GM21529 (cell line): ENCODE measurements at regions not wholly inside any gene's neighbourhood (a gene's known extent, or its start where the extent isn't known, plus 50 kb on each side); places are given as distances from the start of the nearest gene placed in this dataset.
"Not testable (repeated sequence)": the region's sequence is repeated elsewhere in the genome, so short reads cannot be mapped to it uniquely, and the experiment has no call there.

Experiments used
- ATAC-seq: cut with Tn5 transposase; IDR thresholded peaks from one replicate; pipeline ENCODE4 v1.9.1; 2021; ENCODE audit not compliant: unreplicated experiment

DNA sequence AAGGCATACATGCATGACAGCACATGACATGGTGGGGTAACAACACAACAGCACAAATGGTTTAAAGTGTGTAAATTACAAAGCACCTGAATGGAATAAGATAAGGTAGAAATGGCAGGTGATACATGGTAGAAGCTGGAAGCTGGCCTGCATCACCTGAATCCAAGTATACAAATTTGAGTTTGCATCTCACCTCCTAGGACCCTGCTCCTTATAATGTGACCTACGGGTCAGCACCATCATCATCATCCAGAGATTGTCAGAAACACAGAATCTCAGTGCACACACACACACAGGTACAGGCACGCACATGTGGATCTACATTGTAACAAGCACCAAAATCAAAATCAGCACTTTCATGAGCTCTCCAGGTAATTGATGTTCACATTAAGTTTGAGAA is 1048.2 kb upstream of the AUTS2 start:
- no peak for ATAC-seq

DNA sequence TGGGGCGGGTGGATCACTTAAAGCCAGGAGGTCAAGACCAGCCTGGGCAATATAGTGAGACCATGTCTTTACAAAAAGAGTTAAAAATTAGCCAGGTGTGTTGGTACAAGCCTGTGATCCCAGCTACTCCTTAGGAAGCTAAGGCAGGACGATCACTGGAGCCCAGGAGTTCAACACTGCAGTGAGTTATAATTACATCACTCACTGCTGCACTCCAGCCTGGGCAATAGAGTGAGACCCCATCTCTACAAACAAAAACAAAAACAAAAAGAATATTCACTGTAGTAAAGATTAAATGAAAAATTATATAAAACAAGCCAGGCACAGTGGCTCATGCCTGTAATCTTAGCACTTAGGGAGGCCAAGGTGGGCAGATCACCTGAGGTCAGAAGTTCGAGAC is 1047.6 kb upstream of the AUTS2 start:
- ATAC-seq = no peak

DNA sequence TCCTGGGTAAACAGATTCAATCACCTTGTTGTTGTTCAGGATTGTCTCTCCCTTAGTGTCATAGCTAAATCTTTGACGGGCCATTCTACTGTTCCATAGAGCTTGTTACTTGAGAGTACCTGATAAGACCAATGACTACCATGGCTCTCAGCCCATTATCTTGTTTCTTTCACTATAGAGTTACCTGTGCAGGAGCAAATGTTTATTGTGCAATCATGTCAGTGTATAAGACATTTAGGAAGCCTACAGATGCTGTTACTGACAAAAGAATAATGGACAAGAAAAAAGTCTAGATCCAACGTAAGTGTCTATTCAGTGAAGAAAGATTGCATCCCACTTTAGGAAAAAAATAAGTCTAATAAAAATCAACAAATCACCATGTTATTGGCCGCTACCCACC is 1041.7 kb upstream of the AUTS2 start:
- ATAC-seq = no peak

DNA sequence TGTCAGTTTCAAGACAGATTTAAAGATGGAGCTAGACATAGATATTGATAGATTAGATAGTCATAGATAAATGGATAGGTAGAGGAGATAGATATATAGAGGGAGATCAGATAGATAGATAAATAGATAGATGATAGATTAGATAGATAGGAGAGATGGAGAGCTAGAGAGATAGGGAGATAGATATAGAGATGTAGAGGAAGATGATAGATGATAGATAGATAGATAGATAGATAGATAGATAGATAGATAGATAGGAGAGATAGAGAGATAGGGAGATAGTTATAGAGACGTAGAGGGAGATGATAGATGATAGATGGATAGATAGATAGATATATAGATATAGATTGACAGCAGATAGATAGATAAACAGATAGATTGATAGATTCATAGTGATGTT is 1038.8 kb upstream of the AUTS2 start:
- ATAC-seq = no peak

DNA sequence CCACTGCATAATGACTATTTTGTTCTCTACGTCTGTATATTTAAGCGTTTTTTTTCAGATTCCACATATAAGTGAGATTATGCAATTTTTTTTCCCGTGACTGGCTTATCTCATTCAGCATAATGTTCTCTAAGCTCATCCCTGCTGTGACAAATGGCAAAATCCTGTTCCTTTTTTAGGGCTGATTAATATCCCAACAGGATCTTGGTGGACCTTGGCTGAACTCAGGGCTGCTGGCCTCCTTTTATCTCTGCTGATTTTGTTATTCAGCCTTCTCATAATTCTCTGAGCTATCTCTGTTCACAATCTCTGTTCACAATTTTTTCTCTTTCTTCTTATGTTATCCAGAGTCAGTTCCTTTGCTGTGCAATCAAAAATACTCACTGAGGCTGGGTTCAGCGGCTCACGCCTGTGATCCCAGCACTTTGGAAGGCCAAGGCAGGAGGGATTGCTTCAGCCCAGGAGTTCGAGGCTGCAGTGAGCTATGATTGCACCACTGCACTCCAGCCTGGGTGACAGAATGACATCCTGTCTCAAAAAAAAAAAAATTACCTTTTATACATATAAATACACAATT is 1035.9 kb upstream of the AUTS2 start:
- ATAC-seq = no peak

DNA sequence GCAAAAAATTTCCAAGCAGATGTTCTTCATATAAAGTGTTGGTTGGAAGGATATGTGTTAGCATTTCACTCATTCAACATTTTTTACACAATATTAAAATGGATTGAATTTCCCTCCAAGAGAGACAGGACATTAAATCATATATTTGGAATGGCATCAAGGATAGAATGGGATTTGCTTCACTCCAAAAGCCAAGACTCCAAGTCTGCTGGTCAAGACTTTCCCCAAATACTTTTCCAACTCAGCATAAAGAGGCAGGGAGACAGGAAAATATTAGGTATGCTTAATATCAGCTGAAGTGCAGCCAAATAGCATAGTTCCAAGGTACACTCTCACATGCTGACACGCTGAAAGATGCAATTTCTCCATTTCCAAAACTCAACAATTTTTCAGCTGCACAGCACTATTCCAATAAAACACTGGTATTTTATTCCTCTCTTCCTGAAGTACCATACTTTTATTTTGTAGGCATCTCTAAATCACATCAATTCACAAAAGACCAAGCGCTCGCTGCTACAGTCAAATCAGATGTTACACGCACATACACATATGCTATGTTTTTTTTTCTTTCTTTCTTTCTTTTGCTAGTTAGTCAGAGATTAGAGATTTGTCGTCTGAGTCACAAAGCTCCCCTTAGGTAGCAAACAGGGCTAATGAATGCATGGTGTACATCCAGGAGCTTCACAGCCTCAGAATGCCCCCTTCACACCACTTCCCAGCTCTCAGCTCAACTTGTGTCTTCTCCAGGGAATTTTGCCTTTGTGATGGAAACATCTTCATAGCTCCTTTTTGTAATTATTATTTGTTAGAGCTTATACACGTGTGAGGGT is 1033.8 kb upstream of the AUTS2 start:
- ATAC-seq = no peak

DNA sequence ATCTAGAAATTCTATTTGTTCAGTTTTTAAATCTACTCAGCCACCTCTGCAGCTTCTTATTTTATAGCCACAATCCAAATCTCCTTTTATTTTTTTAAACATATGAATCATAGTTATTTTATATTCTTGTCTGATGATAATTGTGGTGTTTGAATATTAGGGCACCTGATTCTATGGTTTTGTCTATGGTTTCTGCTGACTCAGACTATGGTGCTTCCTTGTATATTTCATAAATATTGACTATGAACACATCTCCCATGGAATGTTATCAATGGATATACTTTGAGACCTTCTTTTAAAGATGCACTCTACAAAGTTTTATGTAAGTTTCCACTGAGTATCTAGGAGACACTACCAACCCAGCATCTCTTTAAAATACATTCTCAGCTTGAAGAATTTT is 1027.0 kb upstream of the AUTS2 start:
- ATAC-seq = no peak

DNA sequence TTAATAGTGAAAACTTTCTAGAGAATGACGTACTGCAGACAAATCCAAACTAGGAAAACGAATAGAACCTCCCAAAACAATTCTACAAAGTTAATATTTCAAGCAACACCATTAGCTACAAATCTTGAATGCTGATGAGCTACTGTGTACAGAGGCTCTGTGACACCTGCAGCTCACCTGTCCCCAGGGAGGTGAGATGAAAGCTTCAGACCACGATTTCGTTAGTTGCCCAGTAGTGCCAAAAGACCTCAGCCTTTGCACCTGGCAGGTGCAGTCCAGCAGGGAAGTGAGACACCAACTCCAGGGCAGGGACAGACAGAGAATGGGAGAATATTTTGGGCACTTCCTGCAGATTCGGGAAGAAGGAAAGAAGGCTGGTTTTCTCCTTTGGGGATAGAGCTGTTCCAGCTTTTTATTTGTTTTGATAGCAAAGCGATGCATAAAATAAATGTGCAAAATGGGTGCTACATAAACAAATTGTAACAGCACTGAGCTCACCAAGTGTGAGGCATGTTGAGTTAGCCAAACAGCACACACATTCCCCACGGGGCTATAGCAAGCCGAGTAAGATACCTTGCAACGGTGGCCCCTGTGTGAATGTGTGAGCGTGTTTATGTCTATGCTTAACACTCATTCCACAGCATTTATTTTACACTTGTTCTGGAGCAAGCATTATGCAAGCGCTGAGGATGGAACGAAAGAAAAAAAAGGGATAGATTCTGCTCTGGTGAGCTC is 1024.8 kb upstream of the AUTS2 start:
- no peak for ATAC-seq

DNA sequence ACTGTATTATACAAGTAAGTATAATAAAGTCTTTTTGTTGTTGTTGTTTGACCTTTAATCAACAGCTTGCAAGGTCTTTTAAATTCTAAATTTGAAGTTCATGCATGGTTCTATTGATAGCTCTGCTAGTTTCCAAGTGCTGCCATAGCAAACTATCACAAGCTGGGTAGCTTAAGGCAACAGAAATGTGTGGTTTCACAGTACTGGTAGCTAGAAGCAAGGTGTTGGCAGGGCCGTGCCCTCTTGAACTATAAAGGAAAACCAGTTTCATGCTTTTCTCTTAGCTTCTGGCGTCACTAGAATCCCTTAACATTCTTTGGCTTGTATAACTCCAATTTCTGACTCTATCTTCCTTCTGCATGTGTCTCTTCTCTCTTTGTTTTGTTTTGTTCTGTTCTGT is 1021.9 kb upstream of the AUTS2 start:
- ATAC-seq = no peak

DNA sequence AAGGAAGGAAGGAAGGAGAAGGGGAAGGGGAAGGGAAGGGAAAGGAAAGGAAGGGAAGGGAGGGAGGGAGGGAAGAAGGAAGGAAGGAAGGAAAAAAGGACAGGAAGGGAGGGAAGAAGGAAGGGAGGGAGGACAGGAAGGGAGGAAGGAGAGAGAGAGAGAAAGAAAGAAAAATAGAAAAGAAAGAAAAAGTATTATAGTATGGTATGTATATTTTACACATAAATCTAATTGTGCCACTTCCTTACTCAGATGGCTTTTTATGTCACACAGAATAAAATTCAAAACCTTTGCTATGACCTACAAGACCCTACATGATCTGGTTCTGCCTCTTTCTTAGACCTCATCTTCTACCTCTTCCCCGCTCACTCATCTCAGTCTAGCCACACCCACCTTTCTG is 1016.9 kb upstream of the AUTS2 start:
- no peak for ATAC-seq

DNA sequence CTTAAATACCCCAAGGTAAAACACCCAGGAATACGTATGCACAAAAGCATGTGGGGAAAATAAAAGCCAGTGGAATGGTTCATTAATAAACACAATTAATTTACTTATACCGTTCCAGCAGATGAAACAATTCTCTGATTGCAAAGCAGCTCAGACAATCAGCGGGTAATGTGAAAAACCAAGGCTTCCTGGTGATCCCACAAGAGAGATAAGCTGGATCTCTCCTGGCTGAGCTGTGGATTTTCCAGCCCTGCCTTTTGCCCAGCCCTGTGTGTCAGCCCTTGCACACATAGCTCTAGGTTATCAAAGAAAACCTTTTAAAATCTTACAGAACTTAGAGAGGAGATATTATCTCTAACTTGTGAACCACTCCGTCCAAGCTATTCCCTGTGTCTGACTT is 1010.7 kb upstream of the AUTS2 start:
- ATAC-seq = no peak

DNA sequence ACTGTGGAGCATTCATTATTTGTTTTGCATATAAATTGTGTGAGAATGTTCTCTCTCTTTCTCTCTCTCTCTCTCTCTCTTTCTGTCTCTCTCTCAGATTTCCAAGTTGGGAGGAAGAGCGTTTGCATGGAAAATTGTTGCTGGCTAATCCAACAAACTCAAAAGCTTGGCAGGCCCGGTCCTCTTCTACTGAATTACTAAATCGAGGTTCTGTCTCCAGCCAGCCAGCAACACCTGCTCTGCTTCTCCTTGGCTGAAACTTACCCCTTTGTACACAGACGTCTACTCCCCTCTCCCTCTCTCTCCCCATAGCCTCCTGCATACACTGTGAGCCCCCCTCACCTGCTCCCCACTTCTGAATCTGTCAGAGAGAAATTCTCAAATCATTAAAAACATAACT is 996.4 kb upstream of the AUTS2 start:
- no peak for ATAC-seq

DNA sequence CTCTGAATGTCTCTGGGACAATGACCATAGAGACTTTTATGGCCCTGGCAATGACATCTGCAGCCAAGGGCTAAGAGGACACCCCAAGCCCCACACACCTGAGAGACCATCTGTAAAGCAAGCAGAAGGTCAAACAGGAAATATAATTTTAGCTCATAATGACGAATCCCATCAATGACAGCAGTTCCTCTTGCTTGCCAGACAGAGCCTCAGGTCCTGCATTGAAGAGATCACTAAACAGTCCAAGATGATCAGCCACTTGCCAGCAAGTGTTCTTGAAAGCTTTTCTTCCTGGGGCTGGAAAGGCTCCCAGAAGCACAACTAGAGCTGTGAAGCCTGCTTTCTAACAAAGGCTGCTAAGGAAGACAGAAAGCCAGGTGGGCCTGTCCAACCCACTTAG is 993.7 kb upstream of the AUTS2 start:
- ATAC-seq = no peak

DNA sequence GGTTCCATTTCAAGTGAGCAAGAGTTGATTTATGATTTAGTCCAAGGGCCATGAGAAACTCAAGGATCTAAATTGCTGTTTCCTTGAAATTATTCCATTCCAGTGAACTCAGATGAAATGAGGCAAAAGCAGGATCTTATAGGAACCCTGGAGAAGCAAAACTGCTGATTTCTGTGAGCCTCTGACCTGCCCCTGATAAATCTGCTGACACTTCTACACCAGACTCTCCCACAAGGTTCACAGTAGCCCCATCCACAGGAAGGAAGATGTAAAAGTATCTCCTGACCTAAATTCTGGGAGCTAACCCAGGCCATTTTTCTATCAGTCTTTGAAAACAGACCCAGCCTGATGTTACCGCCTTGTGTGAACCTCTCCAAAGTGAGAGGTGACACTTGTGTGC is 987.6 kb upstream of the AUTS2 start:
- no peak for ATAC-seq

DNA sequence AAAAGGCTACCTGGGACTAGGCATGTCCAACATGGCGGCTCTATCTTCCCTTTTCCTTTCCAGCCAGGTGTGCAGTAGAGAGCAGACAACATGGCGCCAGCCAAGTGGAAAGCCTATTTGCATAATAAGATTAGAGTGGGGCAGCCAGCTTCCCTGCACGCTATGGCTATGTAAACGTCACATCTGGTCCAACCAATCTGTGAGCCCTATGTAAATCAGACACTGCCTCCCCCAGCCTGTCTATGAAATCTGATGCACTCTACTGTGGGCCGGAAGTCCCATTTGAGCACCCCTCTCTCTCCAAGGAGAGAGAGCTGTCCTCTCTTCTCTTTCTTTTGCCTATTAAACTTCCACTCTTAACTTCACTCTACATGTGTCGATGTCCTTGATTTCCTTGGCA is 984.9 kb upstream of the AUTS2 start:
- no peak for ATAC-seq

DNA sequence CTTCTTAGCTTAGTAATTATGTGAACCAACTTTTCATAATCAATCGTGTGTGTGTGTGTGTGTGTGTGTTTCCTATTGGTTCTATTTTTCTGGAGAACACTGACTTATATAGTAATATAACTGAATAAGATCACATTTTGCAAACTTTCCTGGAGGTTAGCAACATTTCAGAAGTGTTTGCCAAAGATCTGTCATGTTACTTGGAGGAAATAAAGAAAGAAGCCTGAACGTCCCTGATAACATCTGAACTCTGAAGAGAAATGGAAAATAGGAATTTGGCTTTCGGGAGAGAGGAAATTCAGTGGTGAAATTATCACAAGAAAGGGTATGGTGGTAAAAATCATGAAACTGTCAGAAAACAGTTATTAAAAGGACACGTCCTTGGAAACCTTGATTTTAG is 984.4 kb upstream of the AUTS2 start:
- no peak for ATAC-seq

DNA sequence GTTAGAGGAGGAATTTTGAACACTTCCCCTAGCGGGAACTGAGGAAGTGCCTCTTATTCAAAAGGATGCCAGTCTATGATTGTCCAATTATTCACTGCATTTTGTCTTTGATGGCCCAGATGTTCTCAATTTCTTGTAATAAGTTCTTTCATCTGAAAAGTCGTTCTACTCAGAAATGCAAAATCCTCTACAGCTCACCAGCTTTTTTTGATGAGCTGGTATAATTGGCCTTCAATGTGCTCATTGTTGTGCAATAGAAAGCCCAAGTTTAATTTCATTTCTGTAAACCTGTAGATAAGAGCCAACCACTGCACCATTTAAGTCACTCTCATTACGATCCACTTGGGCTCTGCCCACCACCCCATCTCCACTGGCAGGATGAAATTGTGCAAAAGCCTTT is 978.7 kb upstream of the AUTS2 start:
- ATAC-seq = no peak

DNA sequence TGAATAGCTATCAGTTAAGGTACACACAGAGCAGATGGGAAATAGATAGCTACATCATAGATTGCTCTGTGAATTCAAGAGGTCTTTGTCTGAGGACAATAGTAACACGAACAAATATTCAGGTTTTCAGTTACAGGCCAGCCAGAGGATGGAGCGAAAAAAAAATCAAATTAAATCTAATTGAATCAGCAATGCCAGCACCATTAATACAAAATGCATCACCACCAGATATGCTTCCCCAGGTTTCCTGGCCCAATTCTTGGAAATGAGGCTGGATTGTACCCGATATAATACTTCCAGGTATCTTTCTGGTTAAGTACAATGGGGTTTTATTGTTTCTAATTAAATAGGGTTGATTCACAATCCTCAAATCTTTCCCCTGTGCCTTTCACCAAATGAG is 975.8 kb upstream of the AUTS2 start:
- no peak for ATAC-seq

DNA sequence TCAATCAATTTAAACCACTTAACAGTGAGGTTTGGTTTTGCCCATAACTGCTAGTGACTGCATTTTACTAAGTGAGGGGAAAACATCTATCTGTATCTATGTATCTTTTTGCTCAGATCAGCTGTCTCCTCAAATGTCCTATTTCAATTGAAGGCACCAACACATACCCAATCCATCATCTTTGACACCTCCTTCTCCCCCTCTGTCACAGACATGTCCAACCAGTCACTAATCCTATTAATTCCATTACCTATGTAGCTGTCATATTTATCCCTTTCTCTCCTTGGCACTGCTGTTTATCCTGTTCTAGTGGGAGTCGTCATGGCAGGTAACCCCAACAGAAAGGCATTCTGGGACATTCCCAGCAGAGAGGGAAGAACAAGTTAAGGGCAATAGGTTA is 975.2 kb upstream of the AUTS2 start:
- ATAC-seq = no peak

DNA sequence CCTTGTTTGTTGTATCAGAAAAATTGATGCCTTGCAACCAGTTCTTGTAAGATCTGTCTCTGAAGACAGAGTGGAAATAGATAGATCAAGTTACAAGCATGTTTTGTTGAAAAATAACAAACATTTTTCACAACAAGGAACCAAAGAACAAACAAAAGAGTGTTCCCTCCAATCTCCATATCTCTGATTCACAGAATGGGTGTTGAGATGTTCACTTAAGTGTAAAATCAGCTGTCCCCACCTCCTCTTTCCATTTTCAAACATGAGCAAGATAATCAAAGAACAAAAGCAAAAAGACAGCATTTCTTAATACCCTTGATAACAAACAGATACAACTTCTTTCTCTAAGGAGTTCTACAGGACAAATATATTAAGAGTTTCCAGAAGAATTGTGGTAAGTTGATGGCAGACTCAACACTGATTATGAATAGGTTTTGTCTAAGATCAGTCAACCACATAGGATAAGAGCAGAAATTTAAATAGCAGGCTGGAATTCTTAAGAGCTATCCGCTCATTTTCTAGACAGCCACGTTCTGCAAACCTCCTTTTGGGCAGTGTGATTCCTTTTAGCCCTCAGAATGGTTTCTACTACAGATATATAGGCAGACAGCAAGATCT is 970.9 kb upstream of the AUTS2 start:
- no peak for ATAC-seq

DNA sequence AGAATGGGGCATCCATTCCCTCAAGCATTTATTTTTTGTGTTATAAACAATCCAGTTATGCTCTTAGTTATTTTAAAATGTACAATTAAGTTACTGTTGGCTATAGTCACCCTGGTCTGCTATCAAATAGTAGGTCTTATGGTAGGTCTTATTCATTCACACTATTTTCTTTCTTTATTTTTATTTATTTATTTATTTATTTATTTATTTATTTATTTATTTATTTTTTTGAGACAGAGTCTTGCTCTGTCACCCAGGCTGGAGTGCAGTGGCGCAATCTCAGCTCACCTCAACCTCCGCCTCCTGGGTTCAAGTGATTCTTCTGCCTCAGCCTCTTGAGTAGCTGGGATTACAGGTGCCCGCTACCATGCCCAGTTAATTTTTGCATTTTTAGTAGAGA is 967.4 kb upstream of the AUTS2 start:
- ATAC-seq = not testable (repeated sequence)

DNA sequence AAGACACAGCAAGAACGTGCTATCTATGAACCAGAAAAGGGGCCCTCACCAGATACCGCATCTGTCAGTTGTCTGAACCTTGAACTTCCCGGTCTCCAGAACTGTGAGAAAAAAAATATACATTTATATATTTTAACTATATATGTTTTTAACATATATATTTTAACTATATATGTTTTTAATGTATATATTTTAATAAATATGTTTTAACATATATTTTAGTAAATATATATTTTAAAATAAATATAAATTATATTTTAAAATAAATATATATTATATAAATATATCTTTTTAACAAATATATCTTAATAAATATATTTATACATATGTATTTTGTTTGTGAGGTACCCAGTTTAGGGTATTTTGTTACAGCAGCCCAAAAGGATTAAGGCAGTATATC is 958.2 kb upstream of the AUTS2 start:
- ATAC-seq = no peak
